SU-DHL-6 (cell line): ENCODE measurements at regions not wholly inside any gene's neighbourhood (a gene's known extent, or its start where the extent isn't known, plus 50 kb on each side); places are given as distances from the start of the nearest gene placed in this dataset.

ENCODE experiments used
- H2AFZ ChIP-seq: fragments of 200-600 bp; sonication (generic); 2 replicates; pipeline ENCODE4 v1.6.1; 2014; ENCODE audit warnings: low read depth, mild to moderate bottlenecking, moderate library complexity, mixed read lengths, antibody characterized with exemption, low read length; ENCODE audit not compliant: severe bottlenecking
- H3F3A ChIP-seq: fragments of 200-600 bp; shearing (Covaris generic); 2 replicates; pipeline ENCODE4 v1.6.0; 2016; ENCODE audit warnings: antibody characterized with exemption, mild to moderate bottlenecking; ENCODE audit not compliant: insufficient read depth
- H3K27ac ChIP-seq: fragments of 200-600 bp; sonication (generic); 2 replicates; pipeline ENCODE4 v1.5.1; 2016; ENCODE audit warnings: low read depth, mild to moderate bottlenecking, low read length, moderate library complexity, mixed read lengths
- H3K27me3 ChIP-seq: fragments of 200-600 bp; sonication (generic), shearing (Covaris generic); 2 replicates; pipeline ENCODE4 v1.6.0; 2014; ENCODE audit warnings: mild to moderate bottlenecking, low read length
- H3K36me3 ChIP-seq: fragments of 200-600 bp; sonication (generic); 2 replicates; pipeline ENCODE4 v1.6.1; 2014; ENCODE audit warnings: mild to moderate bottlenecking, low read length, mixed read lengths
- H3K4me2 ChIP-seq: fragments of 300-600, 200-600 bp; shearing (Covaris generic), sonication (generic); 2 replicates; pipeline ENCODE4 v1.6.0; 2014; ENCODE audit warnings: low read length, low read depth, mild to moderate bottlenecking; ENCODE audit not compliant: poor library complexity, severe bottlenecking
- H3K4me3 ChIP-seq: fragments of 200-600 bp; sonication (generic); 2 replicates; pipeline ENCODE4 v1.5.1; 2014; ENCODE audit warnings: antibody characterized with exemption, low read length, mild to moderate bottlenecking, mixed read lengths; ENCODE audit not compliant: insufficient read depth, poor library complexity, severe bottlenecking
- H3K79me2 ChIP-seq: fragments of 200-600 bp; sonication (generic); 2 replicates; pipeline ENCODE4 v1.6.1; 2014; ENCODE audit warnings: mild to moderate bottlenecking, low read length, moderate library complexity; ENCODE audit not compliant: insufficient read depth
- H3K9ac ChIP-seq: fragments of 200-600 bp; sonication (generic); 2 replicates; pipeline ENCODE4 v1.7.0; 2014; ENCODE audit warnings: mild to moderate bottlenecking, low read length
- H3K9me2 ChIP-seq: fragments of 200-600 bp; sonication (generic); replicated peaks from 2 replicates; pipeline ENCODE4 v1.6.1; 2014; ENCODE audit warnings: low read length; ENCODE audit not compliant: insufficient read depth
- H3K9me3 ChIP-seq: fragments of 200-600 bp; sonication (generic); 2 replicates; pipeline ENCODE4 v1.6.1; 2014; ENCODE audit warnings: low read length, mixed read lengths; ENCODE audit not compliant: insufficient read depth
- H4K20me1 ChIP-seq: fragments of 200-600 bp; sonication (generic); 2 replicates; pipeline ENCODE4 v1.6.1; 2014; ENCODE audit warnings: low read depth, mild to moderate bottlenecking, antibody characterized with exemption, low read length, moderate library complexity, mixed read lengths
- EZH2phosphoT487 ChIP-seq: fragments of 200-600 bp; sonication (generic), shearing (Covaris generic); conservative IDR thresholded peaks from 2 replicates; pipeline ENCODE4 v1.6.1; 2018; ENCODE audit warnings: mild to moderate bottlenecking, antibody characterized with exemption, low read length, moderate library complexity, mixed read lengths
- TF ChIP-seq, protein P1 (sequence below): fragments of 200-600 bp; sonication (generic); IDR thresholded peaks from one replicate; pipeline ENCODE4 v1.5.1; 2017; ENCODE audit warnings: antibody characterized with exemption, mild to moderate bottlenecking, low read length, moderate library complexity; ENCODE audit not compliant: insufficient read depth, poor library complexity, severe bottlenecking

DNA sequence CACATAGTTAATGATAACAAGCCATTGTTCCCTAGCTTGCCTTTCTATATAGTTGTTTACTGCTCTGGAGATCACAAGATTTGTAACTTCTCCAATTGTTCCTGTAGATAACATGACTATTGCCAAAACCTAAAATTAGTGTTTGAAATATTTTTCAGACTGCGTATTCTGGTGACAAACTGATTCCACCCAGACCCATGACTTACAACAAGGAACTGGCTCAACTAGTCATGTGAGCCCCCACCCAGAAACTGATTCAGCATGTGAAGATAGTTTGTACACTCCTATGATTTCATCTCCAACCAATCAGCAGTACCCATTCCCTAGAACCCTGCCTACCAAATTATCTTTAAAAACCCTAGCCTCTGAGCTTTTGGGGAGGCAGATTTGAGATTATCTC is 131.4 kb upstream of the BCL9 start:
- TF ChIP-seq, protein P1, sequence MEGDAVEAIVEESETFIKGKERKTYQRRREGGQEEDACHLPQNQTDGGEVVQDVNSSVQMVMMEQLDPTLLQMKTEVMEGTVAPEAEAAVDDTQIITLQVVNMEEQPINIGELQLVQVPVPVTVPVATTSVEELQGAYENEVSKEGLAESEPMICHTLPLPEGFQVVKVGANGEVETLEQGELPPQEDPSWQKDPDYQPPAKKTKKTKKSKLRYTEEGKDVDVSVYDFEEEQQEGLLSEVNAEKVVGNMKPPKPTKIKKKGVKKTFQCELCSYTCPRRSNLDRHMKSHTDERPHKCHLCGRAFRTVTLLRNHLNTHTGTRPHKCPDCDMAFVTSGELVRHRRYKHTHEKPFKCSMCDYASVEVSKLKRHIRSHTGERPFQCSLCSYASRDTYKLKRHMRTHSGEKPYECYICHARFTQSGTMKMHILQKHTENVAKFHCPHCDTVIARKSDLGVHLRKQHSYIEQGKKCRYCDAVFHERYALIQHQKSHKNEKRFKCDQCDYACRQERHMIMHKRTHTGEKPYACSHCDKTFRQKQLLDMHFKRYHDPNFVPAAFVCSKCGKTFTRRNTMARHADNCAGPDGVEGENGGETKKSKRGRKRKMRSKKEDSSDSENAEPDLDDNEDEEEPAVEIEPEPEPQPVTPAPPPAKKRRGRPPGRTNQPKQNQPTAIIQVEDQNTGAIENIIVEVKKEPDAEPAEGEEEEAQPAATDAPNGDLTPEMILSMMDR = no peak
- TF ChIP-seq EZH2phosphoT487 = no peak
- Histone ChIP-seq H2AFZ (no peak overlapping the region), H3K27ac (no peak overlapping the region), H3K9ac (no peak overlapping the region), H3K79me2 (no peaks in the 10 kb centered on the region), H3F3A (no peaks in the 10 kb centered on the region), H3K9me2 (no peaks in the 10 kb centered on the region), H3K4me2 (no peak overlapping the region), H3K27me3 (no peaks in the 10 kb centered on the region; the same call in 1 of the 2 replicates), H4K20me1 (no peaks in the 10 kb centered on the region), H3K36me3 (no peaks in the 10 kb centered on the region), H3K9me3 (no peaks in the 10 kb centered on the region), H3K4me3 (no peak overlapping the region)

DNA sequence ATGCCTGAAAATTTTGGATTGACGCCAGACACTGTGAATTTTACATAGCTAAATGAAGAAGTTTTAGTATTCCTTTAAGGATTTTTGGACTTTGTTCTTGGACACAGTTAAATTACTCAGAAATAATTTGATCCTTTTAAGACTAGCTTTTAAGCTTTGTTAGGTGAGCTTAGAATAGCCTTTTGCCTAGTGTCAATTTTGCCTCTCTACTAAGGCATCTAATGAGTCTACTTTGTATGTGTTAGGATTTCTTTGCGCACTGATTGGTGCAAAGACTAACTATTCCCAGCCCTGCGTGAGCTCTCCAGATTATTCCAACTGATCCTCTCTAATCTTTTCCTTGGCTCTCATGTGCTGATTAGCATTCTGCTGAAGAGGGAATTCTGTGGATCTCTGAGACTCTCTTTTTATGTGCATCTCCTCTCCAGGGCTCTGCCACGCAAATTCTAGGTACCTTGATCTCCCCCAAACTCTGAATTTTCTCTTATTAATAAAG is 128.1 kb upstream of the BCL9 start:
- TF ChIP-seq EZH2phosphoT487 = no peak
- TF ChIP-seq, protein P1 = no peak
- H2AFZ ChIP-seq = no peak overlapping the region

DNA sequence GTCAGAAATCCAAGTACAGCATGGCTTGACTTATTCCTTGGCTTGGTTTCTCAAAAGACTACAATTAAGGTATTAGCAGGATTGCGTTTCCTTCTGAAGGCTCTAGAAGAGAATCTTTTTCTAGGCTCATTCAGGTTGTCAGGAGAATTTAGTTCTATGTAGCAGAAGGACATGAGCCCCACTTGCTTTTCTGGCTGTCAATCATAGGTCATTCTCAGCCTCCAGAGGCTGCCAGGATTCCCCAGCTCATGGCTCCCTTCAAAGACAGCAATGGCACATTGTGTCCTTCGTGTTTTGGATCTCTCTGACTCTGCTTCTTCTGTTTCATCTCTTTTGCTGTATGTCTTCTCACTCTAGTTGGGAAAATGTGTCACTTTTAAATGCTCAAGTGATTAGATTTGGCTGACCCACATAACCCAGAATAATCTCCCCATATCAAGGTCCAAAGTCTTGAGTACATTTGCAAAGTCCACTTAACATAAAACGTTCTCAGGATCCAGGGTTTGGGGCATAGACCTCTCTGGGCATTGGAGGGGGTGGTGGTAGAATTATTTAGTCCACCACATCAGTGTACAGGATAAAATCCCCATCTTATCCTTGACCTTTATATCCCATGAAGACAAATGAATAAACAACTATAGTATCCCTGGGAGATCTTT is 126.7 kb upstream of the BCL9 start:
- no peaks in the 10 kb centered on the region for H3K79me2 ChIP-seq
- no peak overlapping the region for H3K27ac ChIP-seq
- no peak overlapping the region for H3K4me2 ChIP-seq
- H3K9ac ChIP-seq = no peak overlapping the region
- no peak overlapping the region for H3K4me3 ChIP-seq
- H3K36me3 ChIP-seq = no peaks in the 10 kb centered on the region
- H2AFZ ChIP-seq = no peak overlapping the region
- no peaks in the 10 kb centered on the region for H3F3A ChIP-seq
- H4K20me1 ChIP-seq = no peaks in the 10 kb centered on the region
- no peaks in the 10 kb centered on the region for H3K9me3 ChIP-seq
- no peak for TF ChIP-seq EZH2phosphoT487
- TF ChIP-seq, protein P1 = no peak
- no peaks in the 10 kb centered on the region for H3K9me2 ChIP-seq
- no peaks in the 10 kb centered on the region; the same call in 1 of the 2 replicates for H3K27me3 ChIP-seq

More for the DNA sequence above, 128.1 kb upstream of the BCL9 start:
- Histone ChIP-seq H3K4me3 (no peak overlapping the region), H4K20me1 (no peaks in the 10 kb centered on the region), H3K4me2 (no peak overlapping the region), H3F3A (no peaks in the 10 kb centered on the region), H3K9me2 (no peaks in the 10 kb centered on the region), H3K79me2 (no peaks in the 10 kb centered on the region), H3K27ac (no peak overlapping the region), H3K9ac (no peak overlapping the region), H3K27me3 (no peaks in the 10 kb centered on the region; the same call in 1 of the 2 replicates), H3K36me3 (no peaks in the 10 kb centered on the region), H3K9me3 (no peaks in the 10 kb centered on the region)
